ENCODE measurements at regions not wholly inside any gene's neighbourhood (a gene's known extent, or its start where the extent isn't known, plus 50 kb on each side); places are given as distances from the start of the nearest gene placed in this dataset.

GRCh38 chr12:123100882-123101281, 50.0 kb downstream of the PITPNM2 start:
- DNase-seq, result no peak

- no peak for DNase-seq
These were observed 50.4 kb downstream of the PITPNM2 start for GRCh38 chr12:123100450-123100849.

DNA sequence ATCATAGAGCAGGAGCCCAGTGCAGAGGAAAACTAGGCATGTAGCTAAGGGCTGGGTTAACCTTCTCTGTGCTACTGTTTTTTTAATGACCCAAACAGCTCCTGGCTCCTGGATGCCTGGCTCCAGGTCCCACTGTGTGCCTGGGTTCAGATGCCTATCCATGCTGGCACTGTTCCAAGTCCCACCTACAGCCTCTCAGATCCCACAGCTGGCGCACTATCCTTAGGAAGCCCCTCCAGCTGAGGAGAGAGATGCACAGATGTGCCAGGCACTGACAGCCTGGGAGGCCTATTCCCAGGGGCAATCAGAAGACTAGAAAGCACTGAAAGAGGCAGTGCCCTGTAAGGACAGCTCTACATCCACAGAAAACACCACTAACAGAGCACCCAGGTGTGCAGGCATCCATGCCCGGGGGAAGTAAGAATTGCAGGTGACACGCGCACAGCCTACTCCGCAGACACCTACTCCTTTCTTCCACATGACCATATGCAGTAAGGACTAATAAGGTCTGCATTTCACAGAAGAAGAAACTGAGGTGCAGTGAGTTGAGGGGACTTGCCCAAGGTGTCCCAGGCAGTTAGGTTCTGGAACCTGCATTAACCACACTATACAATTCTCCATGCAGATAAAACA, 51.2 kb downstream of the PITPNM2 start:
- no peak for DNase-seq

GRCh38 chr12:123098780-123099179, 52.1 kb downstream of the PITPNM2 start:
- no peak for DNase-seq

- no peak for DNase-seq
These were observed 53.3 kb downstream of the PITPNM2 start for GRCh38 chr12:123097561-123098084.

DNA sequence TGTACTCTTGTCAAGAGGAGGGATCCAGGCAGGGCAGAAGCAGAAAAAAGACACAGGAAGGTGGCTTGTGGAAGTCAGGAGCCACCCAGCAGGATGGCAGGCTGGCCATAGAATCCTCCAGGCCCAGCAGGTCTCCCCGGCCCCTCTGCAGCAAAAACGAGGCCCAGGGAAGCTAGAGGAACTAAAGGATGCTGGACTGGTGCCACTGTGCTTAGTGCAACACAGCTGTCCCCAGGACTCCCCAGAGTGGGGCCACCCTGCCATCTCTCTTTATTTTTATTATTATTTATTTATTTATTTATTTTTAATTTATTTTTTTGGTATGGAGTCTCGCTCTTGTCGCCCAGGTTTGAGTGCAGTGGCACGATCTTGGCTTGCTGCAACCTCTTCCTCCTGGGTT, 54.1 kb downstream of the PITPNM2 start:
- no peak for DNase-seq

DNA sequence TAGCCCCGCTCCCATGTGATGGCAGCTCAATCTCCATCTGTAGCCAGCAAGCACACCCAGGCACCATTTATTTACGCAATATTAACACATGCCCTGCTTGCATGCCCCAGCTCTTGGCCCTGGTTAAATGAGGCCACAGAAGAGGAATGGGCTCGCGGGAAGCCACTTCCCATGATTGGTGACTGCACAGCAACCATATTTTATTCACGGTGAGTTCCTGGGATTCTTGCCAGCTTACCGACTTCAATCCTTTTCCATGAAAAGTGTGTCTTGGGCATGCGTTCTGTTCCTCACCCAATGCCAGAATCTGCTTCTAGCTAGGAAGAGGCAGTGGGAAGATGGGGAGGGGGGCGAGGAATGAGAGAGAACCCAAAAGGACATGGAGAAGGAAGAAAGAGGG, 54.7 kb downstream of the PITPNM2 start:
- no peak for DNase-seq

GRCh38 chr12:123095078-123095881, 55.6 kb downstream of the PITPNM2 start:
- DNase-seq, result no peak

- peak; percentile 61 for DNase-seq
These were observed 56.4 kb downstream of the PITPNM2 start for GRCh38 chr12:123094349-123095077.

- no peak for DNase-seq
These were observed 58.0 kb downstream of the PITPNM2 start for GRCh38 chr12:123092866-123093265.

- no peak for DNase-seq
These were observed 59.4 kb downstream of the PITPNM2 start for GRCh38 chr12:123091230-123092150.

GRCh38 chr12:123089631-123090353, 61.1 kb downstream of the PITPNM2 start:
- DNase-seq, result peak; percentile 96

DNA sequence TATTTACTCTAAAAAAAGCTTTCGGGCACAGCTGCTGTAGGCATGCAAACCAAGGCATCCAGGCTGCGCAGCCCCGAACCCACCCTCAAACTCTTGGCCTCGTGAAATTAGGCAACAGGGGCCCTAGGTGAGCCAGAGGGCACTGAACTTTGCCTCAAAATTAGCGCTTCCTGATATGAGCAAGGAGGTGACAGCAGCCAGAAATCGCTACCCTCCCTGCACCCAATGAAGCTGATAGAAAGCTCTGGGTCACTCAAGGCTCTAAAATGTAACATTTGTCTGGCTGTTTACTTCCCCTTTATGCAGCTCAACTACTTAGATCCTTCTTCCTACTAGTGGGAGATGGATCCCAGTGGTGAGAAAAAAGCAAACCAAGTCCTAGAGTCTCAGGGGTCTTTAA, 61.8 kb downstream of the PITPNM2 start:
- DNase-seq, result no peak

DNA sequence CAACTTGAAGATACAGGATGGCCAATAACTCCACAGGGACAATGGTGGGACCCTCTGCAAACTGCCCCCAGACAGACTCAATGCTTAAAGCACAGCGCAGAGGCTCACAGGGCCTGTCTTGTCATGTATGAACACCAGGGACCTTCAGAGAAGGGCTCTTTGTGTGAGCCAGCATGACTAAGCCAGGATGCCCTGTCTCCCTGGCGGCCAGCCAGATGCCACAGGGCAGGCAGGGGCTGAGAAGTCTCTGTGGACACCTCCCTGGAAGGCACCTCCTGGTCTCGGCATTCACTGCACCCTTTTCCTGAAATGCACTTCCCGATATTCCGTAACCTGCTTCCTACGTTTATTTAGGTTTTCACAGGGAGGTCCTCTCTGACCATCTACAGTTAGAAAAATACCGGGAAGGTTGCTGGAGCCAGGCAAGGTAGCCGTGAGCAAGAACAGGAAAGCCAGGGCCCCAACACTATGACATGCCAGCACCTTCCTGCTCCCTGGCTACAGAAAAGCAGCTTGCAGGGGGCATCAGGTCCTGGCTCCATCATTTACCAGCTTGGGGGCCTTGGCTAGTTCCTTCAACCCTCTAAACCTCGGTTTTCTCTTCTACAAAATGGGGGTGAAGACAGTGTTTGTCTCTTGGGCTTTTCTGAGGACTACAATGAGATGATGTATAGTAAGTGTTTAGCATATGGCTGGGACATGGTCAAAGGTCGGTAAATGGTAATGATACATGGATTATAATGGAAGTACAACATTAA, 65.0 kb downstream of the PITPNM2 start:
- DNase-seq, result peak; percentile 13

GRCh38 chr12:123085066-123085465, 65.8 kb downstream of the PITPNM2 start:
- no peak for DNase-seq

DNA sequence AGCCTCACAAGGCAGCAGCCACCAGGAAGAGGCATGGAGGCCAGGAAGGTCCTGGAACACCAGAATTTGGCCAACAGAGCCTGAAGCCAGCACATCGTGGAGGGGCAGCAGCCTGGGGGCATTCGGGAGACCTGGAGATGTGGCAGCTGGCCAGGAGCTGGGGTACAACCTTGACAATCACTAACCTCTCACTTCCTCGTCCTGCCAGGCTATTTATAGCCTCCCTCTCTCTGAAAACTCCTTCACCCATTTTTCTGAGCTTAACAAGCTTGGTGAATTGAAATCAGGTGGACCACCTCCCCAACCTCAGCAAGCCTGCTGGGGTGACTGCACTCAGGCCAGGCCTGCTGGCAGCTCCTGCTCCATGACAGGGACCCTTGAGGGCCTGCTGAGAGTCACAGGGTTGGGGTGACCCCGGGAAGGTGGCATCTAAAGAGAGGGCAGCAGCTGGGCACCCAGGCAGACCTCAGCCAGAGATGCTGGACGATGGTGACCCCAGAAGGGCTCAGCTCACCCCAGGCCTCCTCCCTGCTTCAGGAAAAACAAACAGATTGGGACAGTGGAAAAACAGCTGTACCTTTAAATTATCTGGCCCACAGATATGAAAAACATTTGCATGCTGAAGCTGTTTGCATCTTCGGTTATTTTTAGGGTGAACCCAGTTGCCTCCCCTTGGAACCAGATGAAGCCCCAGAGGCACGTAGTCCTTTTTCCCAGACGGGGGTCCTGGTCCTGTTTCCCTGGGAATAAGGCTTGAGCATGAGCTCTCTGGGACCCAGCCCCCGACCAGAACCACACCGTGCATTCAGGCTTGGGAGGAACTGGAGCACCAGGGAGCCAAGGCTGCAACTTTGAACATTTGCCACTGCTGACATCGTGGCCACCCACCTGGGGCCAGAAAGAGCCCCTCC, 67.0 kb downstream of the PITPNM2 start:
- DNase-seq, result no peak

- DNase-seq, result no peak
These were observed 70.3 kb downstream of the PITPNM2 start for GRCh38 chr12:123080634-123081033.

DNA sequence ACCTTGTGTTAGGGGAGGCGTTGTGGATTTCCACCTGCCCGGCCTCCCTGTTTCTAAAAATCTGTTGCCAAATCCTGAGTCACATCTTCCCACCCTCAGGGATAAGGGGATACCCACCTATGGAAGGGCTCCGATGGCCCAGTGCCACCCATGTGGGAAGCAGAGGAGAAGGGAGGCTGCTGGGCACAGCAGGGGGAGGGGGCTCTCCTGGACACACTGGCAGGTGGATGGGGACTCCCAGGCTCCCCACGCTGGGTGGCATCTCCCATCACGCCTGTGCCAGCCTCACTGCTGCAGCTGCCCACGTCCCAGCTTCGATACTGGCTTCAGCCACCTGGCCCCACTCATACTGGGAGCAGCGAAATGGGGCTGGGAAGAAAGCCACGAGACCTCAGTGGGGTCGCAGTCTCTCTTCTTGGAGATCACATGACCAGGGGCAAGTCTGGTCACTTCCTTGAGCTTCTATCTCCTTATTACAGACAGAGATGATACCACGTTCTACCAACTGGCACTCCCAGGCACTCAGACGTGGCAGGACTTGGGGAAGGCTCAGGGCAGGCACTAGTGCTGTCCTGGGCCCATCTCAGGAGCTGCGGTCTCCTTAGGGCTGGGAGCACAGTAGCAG, 72.2 kb downstream of the PITPNM2 start:
- no peak for DNase-seq

DNA sequence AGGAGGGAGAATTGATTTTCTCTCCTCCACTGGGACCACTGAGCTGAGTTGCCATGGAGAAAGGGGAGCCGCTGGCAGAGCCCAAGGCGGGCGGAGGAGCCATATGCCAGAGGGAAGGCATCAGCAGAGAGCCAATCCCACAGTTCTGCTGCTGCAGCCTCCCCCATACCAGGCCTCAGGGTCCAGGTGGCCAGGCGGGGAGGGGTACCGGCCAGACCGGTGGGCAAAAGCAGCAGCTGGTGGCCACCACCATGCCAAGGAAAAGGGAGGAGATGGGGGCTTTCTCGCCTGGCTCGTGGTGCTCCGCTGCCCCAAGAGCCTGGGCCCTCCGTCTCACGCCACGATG, 72.8 kb downstream of the PITPNM2 start:
- no peak for DNase-seq

Data from HCEC 1CT (cell line).